ENCODE measurements at regions not wholly inside any gene's neighbourhood (a gene's known extent, or its start where the extent isn't known, plus 50 kb on each side); places are given as distances from the start of the nearest gene placed in this dataset.
"Not testable (repeated sequence)": the region's sequence is repeated elsewhere in the genome, so short reads cannot be mapped to it uniquely, and the experiment has no call there.

DNA sequence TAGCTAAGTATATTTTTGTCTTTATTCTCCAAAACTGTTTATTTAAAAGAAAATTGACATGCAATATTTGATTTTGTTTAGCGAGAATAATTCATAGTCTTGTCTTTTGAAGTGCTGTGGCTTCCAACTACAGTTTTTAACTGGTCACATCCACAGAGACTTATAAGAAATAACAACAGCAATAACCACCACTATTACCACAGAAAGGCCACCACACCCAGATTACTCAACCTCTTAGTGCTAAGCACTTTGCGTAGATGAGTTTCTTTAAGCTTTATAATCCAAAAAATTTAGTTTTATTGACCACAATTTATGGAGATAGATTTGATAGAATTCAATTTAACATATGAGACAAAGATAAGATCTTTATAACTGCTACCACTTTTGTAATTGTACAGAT is 468.4 kb upstream of the UBE2E2 start:
- Histone ChIP-seq H3K27me3 (replicated peaks; ENCODE audit: insufficient read depth, low read depth, low read length, poor library complexity) (no peaks in the 10 kb centered on the region), H3K27ac (ENCODE audit: low read depth, low read length, poor library complexity, severe bottlenecking) (no peak overlapping the region), H3K9me3 (ENCODE audit: low read depth, low read length, poor library complexity, severe bottlenecking) (peaks cover 10% of the 10 kb centered on the region), H3K4me3 (ENCODE audit: low read depth, low read length, poor library complexity, severe bottlenecking) (no peak overlapping the region), H3K36me3 (ENCODE audit: insufficient read depth, low read length, poor library complexity, severe bottlenecking) (no peaks in the 10 kb centered on the region), H3K4me1 (ENCODE audit: insufficient read depth, low read length, poor library complexity, severe bottlenecking) (no peaks in the 10 kb centered on the region)
- intact Hi-C loops (cut with micrococcal nuclease; ENCODE audit: unreplicated experiment) = no loop called here
- no peak for DNase-seq (ENCODE audit: low spot score)
- TF ChIP-seq EZH2 (IDR thresholded peaks at IDR 0.05; ENCODE audit: borderline replicate concordance, low read depth, low read length, poor library complexity, severe bottlenecking) (no peak), CTCF (conservative IDR thresholded peaks at IDR 0.05; ENCODE audit: low read depth, low read length) (no peak)
- ChIA-PET POLR2A (ENCODE audit: low non-redundant PET) (no interaction called here), CTCF (no interaction called here)
- BruUV-seq (replicated peaks) = no TSS peak

- TF ChIP-seq CTCF (conservative IDR thresholded peaks at IDR 0.05; ENCODE audit: low read depth, low read length) = no peak
- BruUV-seq (replicated peaks) = no TSS peak
- no peak overlapping the region for H3K27ac ChIP-seq (ENCODE audit: low read depth, low read length, poor library complexity, severe bottlenecking)
- no peaks in the 10 kb centered on the region for H3K4me1 ChIP-seq (ENCODE audit: insufficient read depth, low read length, poor library complexity, severe bottlenecking)
- DNase-seq (ENCODE audit: low spot score) = no peak
- H3K4me3 ChIP-seq (ENCODE audit: low read depth, low read length, poor library complexity, severe bottlenecking) = no peak overlapping the region
- peaks cover 9% of the 10 kb centered on the region for H3K9me3 ChIP-seq (ENCODE audit: low read depth, low read length, poor library complexity, severe bottlenecking)
- no peaks in the 10 kb centered on the region for H3K27me3 ChIP-seq (replicated peaks; ENCODE audit: insufficient read depth, low read depth, low read length, poor library complexity)
- CTCF ChIA-PET = no interaction called here
- POLR2A ChIA-PET (ENCODE audit: low non-redundant PET) = no interaction called here
- H3K36me3 ChIP-seq (ENCODE audit: insufficient read depth, low read length, poor library complexity, severe bottlenecking) = no peaks in the 10 kb centered on the region
- intact Hi-C loops (cut with micrococcal nuclease; ENCODE audit: unreplicated experiment) = no loop called here
These were observed 467.8 kb upstream of the UBE2E2 start for GRCh38 chr3:22735373-22735772.

GRCh38 chr3:22743386-22743785 is 459.7 kb upstream of the UBE2E2 start:
- H3K27ac ChIP-seq (ENCODE audit: low read depth, low read length, poor library complexity, severe bottlenecking); BruUV-seq (replicated peaks); H3K27me3 ChIP-seq (replicated peaks; ENCODE audit: insufficient read depth, low read depth, low read length, poor library complexity); CTCF ChIA-PET; intact Hi-C loops (cut with micrococcal nuclease; ENCODE audit: unreplicated experiment); H3K36me3 ChIP-seq (ENCODE audit: insufficient read depth, low read length, poor library complexity, severe bottlenecking); H3K4me1 ChIP-seq (ENCODE audit: insufficient read depth, low read length, poor library complexity, severe bottlenecking); H3K4me3 ChIP-seq (ENCODE audit: low read depth, low read length, poor library complexity, severe bottlenecking); DNase-seq (ENCODE audit: low spot score); POLR2A ChIA-PET (ENCODE audit: low non-redundant PET): not testable (repeated sequence)
- H3K9me3 ChIP-seq (ENCODE audit: low read depth, low read length, poor library complexity, severe bottlenecking) = peaks cover 20% of the 10 kb centered on the region

GRCh38 chr3:22745321-22745720 is 457.8 kb upstream of the UBE2E2 start:
- CTCF ChIA-PET = no interaction called here

More at GRCh38 chr3:22745321-22745720, 457.8 kb upstream of the UBE2E2 start:
- H3K4me3 ChIP-seq (ENCODE audit: low read depth, low read length, poor library complexity, severe bottlenecking) = no peak overlapping the region
- H3K36me3 ChIP-seq (ENCODE audit: insufficient read depth, low read length, poor library complexity, severe bottlenecking) = no peaks in the 10 kb centered on the region
- no TSS peak for BruUV-seq (replicated peaks)
- intact Hi-C loops (cut with micrococcal nuclease; ENCODE audit: unreplicated experiment) = no loop called here
- no peak for TF ChIP-seq EZH2 (IDR thresholded peaks at IDR 0.05; ENCODE audit: borderline replicate concordance, low read depth, low read length, poor library complexity, severe bottlenecking)
- TF ChIP-seq CTCF (conservative IDR thresholded peaks at IDR 0.05; ENCODE audit: low read depth, low read length) = no peak
- no peak for DNase-seq (ENCODE audit: low spot score)
- H3K27ac ChIP-seq (ENCODE audit: low read depth, low read length, poor library complexity, severe bottlenecking) = no peak overlapping the region
- POLR2A ChIA-PET (ENCODE audit: low non-redundant PET) = no interaction called here
- H3K27me3 ChIP-seq (replicated peaks; ENCODE audit: insufficient read depth, low read depth, low read length, poor library complexity) = no peaks in the 10 kb centered on the region
- no peaks in the 10 kb centered on the region for H3K4me1 ChIP-seq (ENCODE audit: insufficient read depth, low read length, poor library complexity, severe bottlenecking)
- H3K9me3 ChIP-seq (ENCODE audit: low read depth, low read length, poor library complexity, severe bottlenecking) = peaks cover 20% of the 10 kb centered on the region
